Skeletal muscle tissue (tissue), 3 donors: ENCODE measurements at regions not wholly inside any gene's neighbourhood (a gene's known extent, or its start where the extent isn't known, plus 50 kb on each side); places are given as distances from the start of the nearest gene placed in this dataset.

Experiments
- H3K27ac ChIP-seq: one replicate; pipeline ENCODE4 v1.7.0; 2013; ENCODE audit warnings: mild to moderate bottlenecking, low read depth, low read length, inconsistent platforms
- H3K27me3 ChIP-seq, 3 donors: one replicate each; pipeline ENCODE4 v1.7.0; 2013; ENCODE audit warnings: low read length in 3 of 3; ENCODE audit not compliant: control insufficient read depth in 3 of 3, insufficient read depth in 3 of 3
- H3K36me3 ChIP-seq, 3 donors: one replicate each; pipeline ENCODE4 v1.7.0; 2013; ENCODE audit warnings: low read length in 3 of 3; ENCODE audit not compliant: control insufficient read depth in 3 of 3, insufficient read depth in 3 of 3
- H3K4me1 ChIP-seq, 3 donors: one replicate each; pipeline ENCODE4 v1.7.0; 2013; ENCODE audit warnings: low read length in 3 of 3, mild to moderate bottlenecking in 3 of 3; ENCODE audit not compliant: control insufficient read depth in 3 of 3, insufficient read depth in 3 of 3
- H3K4me3 ChIP-seq, 3 donors: one replicate each; pipeline ENCODE4 v1.7.0; 2013; ENCODE audit warnings: low read length in 3 of 3
- H3K9ac ChIP-seq, 3 donors: one replicate each; pipeline ENCODE4 v1.7.0; 2013; ENCODE audit warnings: low read length in 3 of 3, mild to moderate bottlenecking in 3 of 3, moderate library complexity in 2 of 3, low read depth in 1 of 3
- H3K9me3 ChIP-seq, 3 donors: one replicate each; pipeline ENCODE4 v1.7.0; 2013; ENCODE audit warnings: low read length in 3 of 3; ENCODE audit not compliant: control insufficient read depth in 3 of 3
- donor health status: Osteomylitis.

DNA sequence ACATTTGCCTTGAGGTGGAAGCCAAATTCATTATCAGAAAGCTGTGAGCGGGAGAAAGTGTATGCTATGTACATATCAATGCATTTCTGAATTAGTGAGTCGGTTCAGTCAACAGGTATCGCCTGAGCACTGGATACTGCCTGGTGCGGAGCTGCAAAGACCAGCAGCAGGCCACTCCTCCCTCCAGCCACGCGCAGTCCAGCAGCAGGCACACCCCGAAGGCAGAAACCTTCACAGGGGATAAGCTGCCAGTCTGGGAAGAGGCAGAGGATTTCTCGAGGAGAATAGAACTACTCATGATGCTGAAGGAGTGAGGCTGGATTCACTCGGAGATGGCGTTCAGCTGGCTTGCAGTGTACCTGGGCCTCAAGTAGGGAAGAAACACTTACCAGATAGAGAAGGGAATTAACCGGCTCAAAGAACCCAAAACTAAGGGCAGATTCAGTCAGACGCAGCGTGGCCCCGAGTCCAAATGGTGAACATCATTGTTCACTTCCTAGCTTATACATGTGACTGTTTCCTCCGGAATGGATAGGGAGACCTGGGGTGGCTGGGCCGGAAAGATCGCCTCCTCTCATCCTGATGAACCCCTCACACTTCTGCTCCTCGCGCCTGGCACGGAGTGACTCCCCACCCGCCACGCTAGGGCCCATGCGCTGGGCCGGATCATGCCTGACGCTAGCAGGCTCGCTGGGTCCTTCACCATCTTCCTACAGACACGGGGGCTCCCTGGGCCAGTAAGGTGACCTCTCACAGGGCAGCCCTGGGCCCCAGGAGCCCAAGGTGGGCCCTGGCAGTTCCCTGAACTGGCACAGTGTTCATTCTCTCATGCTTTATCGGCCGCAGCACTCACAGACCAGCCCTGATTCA, 78.1 kb upstream of the SPATA31C2 start:
- H3K27ac ChIP-seq, result no peak overlapping the region
- H3K4me1 ChIP-seq, result no peaks in the 10 kb centered on the region
- H3K9me3 ChIP-seq, result no peaks in the 10 kb centered on the region
- no peaks in the 10 kb centered on the region for H3K36me3 ChIP-seq
- no peak overlapping the region for H3K4me3 ChIP-seq
- no peak overlapping the region for H3K9ac ChIP-seq
- H3K27me3 ChIP-seq, result no peaks in the 10 kb centered on the region

DNA sequence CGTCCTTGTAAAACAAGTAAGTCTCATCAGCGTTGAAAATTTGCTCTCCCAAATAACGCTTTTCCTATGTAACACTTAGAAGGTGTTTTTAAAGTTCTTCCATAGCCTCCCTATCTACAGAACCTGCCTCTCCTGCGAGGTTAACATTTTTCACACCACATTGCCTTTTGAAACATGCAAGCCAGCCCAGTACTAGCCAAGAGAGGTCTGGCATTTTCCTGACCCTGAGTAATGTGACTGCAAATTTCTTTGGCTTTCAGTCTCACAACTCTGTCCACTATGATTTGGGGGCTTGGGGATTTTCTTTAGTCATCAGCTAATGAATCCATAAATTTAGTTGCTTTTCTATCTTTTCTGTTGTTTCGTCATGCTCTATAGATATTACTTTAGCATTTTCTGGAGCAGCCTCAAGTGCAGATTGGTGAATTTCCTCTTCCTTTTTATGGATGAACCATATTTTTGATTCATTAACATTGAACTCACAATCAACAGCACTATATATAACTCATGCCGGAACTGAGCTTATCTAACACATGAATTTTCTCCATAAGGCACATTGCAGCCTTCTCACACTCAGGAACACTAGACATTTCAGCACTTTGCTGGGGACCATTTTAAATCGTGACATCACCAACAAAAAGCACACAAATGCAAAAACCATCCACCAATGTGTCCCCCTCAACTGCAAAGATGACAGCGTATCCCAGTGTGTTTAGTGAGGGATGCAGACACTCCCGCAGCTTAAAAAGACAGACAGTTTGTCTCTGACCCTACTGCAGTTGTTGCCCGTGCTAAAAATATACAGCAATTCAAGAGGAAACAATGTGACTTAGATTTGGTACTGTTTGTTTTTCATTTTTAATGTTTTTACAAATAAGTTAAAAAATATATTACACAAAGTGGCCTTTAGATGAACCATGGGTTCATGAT, 77.2 kb upstream of the SPATA31C2 start:
- Histone ChIP-seq H3K36me3 (no peaks in the 10 kb centered on the region), H3K27ac (no peak overlapping the region), H3K9me3 (no peaks in the 10 kb centered on the region), H3K4me3 (no peak overlapping the region), H3K9ac (no peak overlapping the region), H3K27me3 (no peaks in the 10 kb centered on the region), H3K4me1 (no peaks in the 10 kb centered on the region)

DNA sequence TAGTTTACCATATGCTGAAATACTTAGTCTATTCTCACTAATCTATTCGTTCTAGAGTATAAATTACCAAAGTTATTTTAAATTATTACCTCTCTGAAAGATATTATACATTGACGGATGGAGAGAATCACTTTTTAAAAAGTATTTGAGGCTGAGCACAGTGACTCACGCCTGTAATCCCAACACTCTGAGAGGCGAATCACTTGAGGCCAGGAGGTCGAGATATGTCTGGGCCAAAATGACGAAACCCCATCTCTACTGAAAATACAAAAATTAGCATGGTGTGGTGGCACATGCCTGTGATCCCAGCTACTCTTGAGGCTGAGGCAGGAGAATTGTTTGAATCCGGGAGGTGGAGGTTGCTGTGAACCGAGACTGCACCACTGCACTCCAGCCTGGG, 64.0 kb upstream of the SPATA31C2 start:
- no peak overlapping the region for H3K4me3 ChIP-seq
- no peaks in the 10 kb centered on the region for H3K36me3 ChIP-seq
- peaks cover 0 to 2% (median 0%) of the 10 kb centered on the region in 3 donors for H3K4me1 ChIP-seq
- H3K9ac ChIP-seq, result no peak overlapping the region
- H3K27ac ChIP-seq, result no peak overlapping the region
- H3K27me3 ChIP-seq, result no peaks in the 10 kb centered on the region
- no peaks in the 10 kb centered on the region for H3K9me3 ChIP-seq

DNA sequence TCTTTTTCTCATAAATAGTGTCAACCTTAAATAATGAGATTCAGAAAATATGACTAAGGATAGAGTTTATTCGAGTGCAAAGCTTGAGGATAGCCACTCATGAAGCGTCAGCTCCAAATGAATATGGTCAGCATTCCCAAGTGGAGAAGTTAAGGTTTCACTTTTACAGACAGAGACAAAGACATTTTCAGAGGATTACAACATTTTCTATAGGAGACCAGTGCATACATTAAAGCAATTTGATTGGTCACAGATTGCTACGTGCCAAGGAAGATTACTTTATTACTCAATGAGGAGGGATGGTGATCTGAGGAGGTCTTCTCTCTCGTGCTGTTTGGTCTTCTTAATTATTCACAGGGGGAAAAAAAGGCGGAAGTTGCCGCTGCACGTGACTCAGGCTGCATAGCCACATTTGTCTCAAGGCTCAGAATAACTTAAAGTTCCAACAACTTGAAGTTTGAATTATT, 60.1 kb upstream of the SPATA31C2 start:
- Histone ChIP-seq H3K36me3 (no peaks in the 10 kb centered on the region), H3K4me1 (peaks cover 0 to 2% (median 0%) of the 10 kb centered on the region in 3 donors), H3K4me3 (peak overlapping the region; percentile 22 to 61 (median 27)), H3K27me3 (no peaks in the 10 kb centered on the region), H3K9ac (no peak overlapping the region), H3K27ac (no peak overlapping the region), H3K9me3 (no peaks in the 10 kb centered on the region)

DNA sequence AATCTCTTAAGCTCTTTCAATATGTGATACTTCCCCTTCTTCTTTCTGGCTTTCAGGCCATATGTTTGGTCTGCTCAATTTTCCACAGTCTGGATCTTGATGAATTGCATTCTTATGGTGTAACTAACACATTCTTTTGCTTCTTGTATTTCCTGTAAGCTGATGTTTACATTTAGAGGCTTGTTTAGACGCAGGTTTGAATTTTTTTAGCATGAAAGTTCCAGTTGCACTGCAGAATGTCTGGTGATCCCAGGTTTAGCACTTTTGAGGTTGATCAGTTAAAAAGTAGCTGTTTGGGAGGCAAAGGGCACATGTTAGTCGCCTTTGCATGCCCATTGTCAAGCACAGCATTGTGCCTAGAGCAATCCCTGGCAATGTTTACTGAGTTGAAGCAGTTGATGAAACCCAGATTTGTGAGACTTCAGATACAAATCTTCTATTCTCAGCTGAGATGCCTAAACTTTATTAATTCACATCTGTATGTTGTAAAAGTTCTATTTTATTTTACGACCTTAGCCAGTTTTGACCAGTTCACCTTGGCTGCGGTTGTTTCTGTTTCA, 59.6 kb upstream of the SPATA31C2 start:
- Histone ChIP-seq H3K4me3 (peak overlapping the region in 2 of 3 donors; percentile 27 to 61), H3K27ac (no peak overlapping the region), H3K9ac (no peak overlapping the region), H3K27me3 (no peaks in the 10 kb centered on the region), H3K4me1 (peaks cover 0 to 2% (median 0%) of the 10 kb centered on the region in 3 donors), H3K36me3 (no peaks in the 10 kb centered on the region), H3K9me3 (no peaks in the 10 kb centered on the region)

DNA sequence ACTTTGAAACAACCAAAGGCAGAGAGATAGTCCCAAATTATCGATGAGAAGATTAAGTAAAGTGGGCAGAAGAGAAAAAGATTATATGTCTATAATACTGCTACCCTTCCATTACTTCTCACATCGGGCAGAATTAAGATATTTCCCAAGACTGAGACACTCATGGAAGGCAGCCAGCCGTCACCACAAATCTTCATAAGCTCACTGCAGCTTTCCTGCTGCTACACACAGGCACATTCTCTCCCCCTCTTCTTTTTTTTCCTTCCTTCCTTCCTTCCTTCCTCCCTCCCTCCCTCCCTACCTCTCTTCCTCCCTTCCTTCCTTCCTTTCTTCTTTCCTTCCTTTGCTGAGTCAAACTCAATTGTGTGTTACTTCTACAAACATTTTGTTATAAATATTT, 58.7 kb upstream of the SPATA31C2 start:
- H3K9me3 ChIP-seq, result no peaks in the 10 kb centered on the region
- no peak overlapping the region for H3K4me3 ChIP-seq
- no peaks in the 10 kb centered on the region for H3K36me3 ChIP-seq
- H3K27ac ChIP-seq, result no peak overlapping the region
- H3K27me3 ChIP-seq, result no peaks in the 10 kb centered on the region
- H3K9ac ChIP-seq, result no peak overlapping the region
- peaks cover 0 to 2% (median 0%) of the 10 kb centered on the region in 3 donors for H3K4me1 ChIP-seq

DNA sequence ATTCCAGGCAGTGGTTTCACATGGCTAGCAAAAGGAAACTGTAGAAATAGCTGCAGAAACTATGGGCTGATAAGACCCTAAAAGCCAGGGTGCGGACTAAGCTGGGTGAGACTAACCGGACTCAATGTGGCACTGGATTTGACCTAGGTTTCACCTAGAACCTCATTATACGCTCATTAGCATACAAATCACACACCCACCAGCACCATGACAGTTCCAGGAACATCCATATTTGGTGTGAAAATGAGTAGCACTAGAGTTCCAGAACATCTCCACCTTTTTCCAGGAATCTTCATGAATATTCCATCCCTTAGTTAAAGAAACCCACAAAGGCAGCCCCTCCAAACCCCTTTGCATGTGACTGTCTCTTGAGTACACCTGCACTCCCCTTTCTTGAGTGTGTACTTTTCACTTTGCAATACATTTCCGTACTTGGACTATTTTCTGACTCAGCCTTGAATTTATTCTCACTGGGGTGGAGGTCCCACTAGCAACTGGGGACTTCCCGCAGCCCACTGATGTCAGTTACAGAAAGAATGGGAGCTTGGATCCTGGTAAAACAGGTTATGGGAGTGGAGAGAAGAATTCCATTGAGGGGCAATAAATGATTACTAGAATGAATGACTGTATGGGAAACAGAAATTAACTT, 58.0 kb upstream of the SPATA31C2 start:
- peaks cover 0 to 2% (median 0%) of the 10 kb centered on the region in 3 donors for H3K4me1 ChIP-seq
- H3K27me3 ChIP-seq, result no peaks in the 10 kb centered on the region
- no peak overlapping the region for H3K9ac ChIP-seq
- no peaks in the 10 kb centered on the region for H3K36me3 ChIP-seq
- H3K27ac ChIP-seq, result no peak overlapping the region
- no peaks in the 10 kb centered on the region for H3K9me3 ChIP-seq
- no peak overlapping the region for H3K4me3 ChIP-seq

DNA sequence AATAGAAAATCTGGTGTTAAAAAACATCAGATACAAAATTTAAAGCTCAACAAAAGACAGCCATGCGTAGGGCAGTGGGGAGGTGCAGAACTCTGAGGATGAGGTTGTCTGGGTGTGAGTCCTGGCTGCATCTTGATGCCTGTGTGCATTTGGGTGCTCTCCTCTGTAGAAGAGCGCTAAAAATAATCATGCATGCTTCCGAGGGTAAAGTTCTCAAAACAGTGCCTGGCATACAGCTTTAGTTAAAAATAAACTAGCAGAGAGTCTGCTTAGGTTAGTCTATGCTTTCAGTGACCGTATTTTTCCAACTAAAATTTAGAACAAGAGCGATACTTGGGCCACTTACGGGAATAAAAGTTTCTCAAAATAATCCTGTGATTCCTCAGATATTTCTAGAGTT, 55.5 kb upstream of the SPATA31C2 start:
- Histone ChIP-seq H3K4me1 (peaks cover 0 to 2% (median 0%) of the 10 kb centered on the region in 3 donors), H3K27ac (no peak overlapping the region), H3K27me3 (no peaks in the 10 kb centered on the region), H3K9me3 (no peaks in the 10 kb centered on the region), H3K4me3 (peak overlapping the region in 2 of 3 donors; percentile 2 to 18), H3K9ac (no peak overlapping the region), H3K36me3 (no peaks in the 10 kb centered on the region)

DNA sequence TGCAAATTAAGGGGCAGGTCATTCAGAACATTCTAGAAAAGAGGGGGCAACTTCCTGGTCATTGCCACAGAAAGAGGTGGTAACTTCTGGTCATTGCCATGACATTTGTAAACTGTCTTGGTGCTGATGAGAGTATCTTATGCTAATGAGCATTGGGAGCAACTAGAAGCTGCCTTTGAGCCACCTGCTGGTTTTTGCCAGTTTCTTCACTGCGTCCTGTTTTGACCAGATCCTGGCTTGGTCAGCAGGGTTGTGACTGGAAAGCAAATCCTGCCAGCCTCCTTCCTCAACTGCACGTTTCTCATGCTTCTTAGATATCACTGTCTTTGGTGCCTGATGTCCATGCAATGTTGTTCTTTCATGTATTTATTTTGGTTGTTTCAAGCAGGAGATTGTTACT, 53.2 kb upstream of the SPATA31C2 start:
- H3K36me3 ChIP-seq, result no peaks in the 10 kb centered on the region
- no peak overlapping the region for H3K9ac ChIP-seq
- no peak overlapping the region for H3K4me3 ChIP-seq
- no peaks in the 10 kb centered on the region for H3K4me1 ChIP-seq
- H3K9me3 ChIP-seq, result no peaks in the 10 kb centered on the region
- H3K27ac ChIP-seq, result no peak overlapping the region
- H3K27me3 ChIP-seq, result no peaks in the 10 kb centered on the region
